ENCODE measurements at regions not wholly inside any gene's neighbourhood (a gene's known extent, or its start where the extent isn't known, plus 50 kb on each side); places are given as distances from the start of the nearest gene placed in this dataset.

- TF ChIP-seq, protein P1, sequence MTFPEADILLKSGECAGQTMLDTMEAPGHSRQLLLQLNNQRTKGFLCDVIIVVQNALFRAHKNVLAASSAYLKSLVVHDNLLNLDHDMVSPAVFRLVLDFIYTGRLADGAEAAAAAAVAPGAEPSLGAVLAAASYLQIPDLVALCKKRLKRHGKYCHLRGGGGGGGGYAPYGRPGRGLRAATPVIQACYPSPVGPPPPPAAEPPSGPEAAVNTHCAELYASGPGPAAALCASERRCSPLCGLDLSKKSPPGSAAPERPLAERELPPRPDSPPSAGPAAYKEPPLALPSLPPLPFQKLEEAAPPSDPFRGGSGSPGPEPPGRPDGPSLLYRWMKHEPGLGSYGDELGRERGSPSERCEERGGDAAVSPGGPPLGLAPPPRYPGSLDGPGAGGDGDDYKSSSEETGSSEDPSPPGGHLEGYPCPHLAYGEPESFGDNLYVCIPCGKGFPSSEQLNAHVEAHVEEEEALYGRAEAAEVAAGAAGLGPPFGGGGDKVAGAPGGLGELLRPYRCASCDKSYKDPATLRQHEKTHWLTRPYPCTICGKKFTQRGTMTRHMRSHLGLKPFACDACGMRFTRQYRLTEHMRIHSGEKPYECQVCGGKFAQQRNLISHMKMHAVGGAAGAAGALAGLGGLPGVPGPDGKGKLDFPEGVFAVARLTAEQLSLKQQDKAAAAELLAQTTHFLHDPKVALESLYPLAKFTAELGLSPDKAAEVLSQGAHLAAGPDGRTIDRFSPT (tag by site-specific recombination; IDR thresholded peaks at IDR 0.05) = no peak
- TF ChIP-seq ZNF335 (tag by site-specific recombination; conservative IDR thresholded peaks at IDR 0.05) (no peak), ZNF157 (tag by site-specific recombination; IDR thresholded peaks at IDR 0.05) (no peak), ZNF555 (tag by site-specific recombination; conservative IDR thresholded peaks at IDR 0.05) (no peak), ZNF610 (tag by site-specific recombination; IDR thresholded peaks at IDR 0.05; ENCODE audit: borderline replicate concordance) (no peak), ZNF600 (tag by site-specific recombination; IDR thresholded peaks at IDR 0.05) (no peak), KLF1 (tag by site-specific recombination; IDR thresholded peaks at IDR 0.05) (no peak), GLIS2 (tag by site-specific recombination; IDR thresholded peaks at IDR 0.05) (no peak), RBAK (tag by site-specific recombination; IDR thresholded peaks at IDR 0.05) (no peak), ZNF2 (tag by site-specific recombination; IDR thresholded peaks at IDR 0.05) (no peak), ZNF211 (tag by site-specific recombination; IDR thresholded peaks at IDR 0.05; ENCODE audit: low read depth) (no peak), ZNF114 (tag by site-specific recombination; IDR thresholded peaks at IDR 0.05) (no peak), KLF7 (tag by site-specific recombination; IDR thresholded peaks at IDR 0.05; ENCODE audit: borderline replicate concordance) (no peak), GLIS1 (tag by site-specific recombination; IDR thresholded peaks at IDR 0.05) (no peak), ZNF843 (tag by site-specific recombination; IDR thresholded peaks at IDR 0.05) (no peak), ZNF621 (tag by site-specific recombination; IDR thresholded peaks at IDR 0.05) (no peak), ZFP37 (tag by site-specific recombination; IDR thresholded peaks at IDR 0.05) (no peak), ZNF664 (tag by site-specific recombination; IDR thresholded peaks at IDR 0.05) (no peak)
Observed at GRCh38 chr4:115873048-115873447, 759.6 kb upstream of the NDST4 start (continued).

DNA sequence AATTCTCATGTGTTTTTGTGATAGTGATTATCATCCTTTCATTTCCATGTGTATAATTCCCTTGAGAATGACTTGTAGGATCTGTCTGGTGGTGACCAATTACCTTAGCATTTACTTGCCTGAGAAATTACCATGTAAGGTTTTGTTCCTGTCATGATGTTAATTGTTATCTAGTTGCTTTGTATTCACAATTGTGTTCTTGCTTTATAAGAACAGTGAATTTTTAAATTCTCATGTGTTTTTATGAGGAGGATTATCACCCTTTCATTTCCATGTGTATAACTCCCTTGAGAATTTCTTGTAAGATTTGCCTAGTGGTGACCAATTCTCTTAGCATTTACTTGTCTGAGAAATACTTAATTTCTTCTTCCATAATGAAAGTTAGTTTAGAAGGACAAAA lies 758.2 kb upstream of the NDST4 start:
- TF ChIP-seq KLF8 (tag by site-specific recombination; IDR thresholded peaks at IDR 0.05) (no peak), GLIS2 (tag by site-specific recombination; IDR thresholded peaks at IDR 0.05) (no peak), ZNF585B (tag by site-specific recombination; IDR thresholded peaks at IDR 0.05) (no peak), ZNF433 (tag by site-specific recombination; IDR thresholded peaks at IDR 0.05; ENCODE audit: low read depth) (no peak), ZNF132 (tag by site-specific recombination; IDR thresholded peaks at IDR 0.05; ENCODE audit: borderline replicate concordance) (no peak), ZNF24 (tag by site-specific recombination; IDR thresholded peaks at IDR 0.05) (no peak), ZNF391 (tag by site-specific recombination; IDR thresholded peaks at IDR 0.05; ENCODE audit: borderline replicate concordance, low read depth) (no peak), SP7 (tag by site-specific recombination; IDR thresholded peaks at IDR 0.05) (no peak), ZNF114 (tag by site-specific recombination; IDR thresholded peaks at IDR 0.05) (no peak), KLF1 (tag by site-specific recombination; IDR thresholded peaks at IDR 0.05) (no peak), ZNF513 (tag by site-specific recombination; IDR thresholded peaks at IDR 0.05) (no peak), ZNF660 (tag by site-specific recombination; IDR thresholded peaks at IDR 0.05) (no peak), ZNF292 (tag by site-specific recombination; IDR thresholded peaks at IDR 0.05; ENCODE audit: borderline replicate concordance, low read depth) (no peak)
- TF ChIP-seq, protein P2, sequence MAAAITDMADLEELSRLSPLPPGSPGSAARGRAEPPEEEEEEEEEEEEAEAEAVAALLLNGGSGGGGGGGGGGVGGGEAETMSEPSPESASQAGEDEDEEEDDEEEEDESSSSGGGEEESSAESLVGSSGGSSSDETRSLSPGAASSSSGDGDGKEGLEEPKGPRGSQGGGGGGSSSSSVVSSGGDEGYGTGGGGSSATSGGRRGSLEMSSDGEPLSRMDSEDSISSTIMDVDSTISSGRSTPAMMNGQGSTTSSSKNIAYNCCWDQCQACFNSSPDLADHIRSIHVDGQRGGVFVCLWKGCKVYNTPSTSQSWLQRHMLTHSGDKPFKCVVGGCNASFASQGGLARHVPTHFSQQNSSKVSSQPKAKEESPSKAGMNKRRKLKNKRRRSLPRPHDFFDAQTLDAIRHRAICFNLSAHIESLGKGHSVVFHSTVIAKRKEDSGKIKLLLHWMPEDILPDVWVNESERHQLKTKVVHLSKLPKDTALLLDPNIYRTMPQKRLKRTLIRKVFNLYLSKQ (tag by site-specific recombination; IDR thresholded peaks at IDR 0.05; ENCODE audit: borderline replicate concordance) = no peak
- no peak overlapping the region for H3K27ac ChIP-seq (ENCODE audit: extremely low read depth, low read depth, low read length)
- CTCF ChIA-PET = no interaction called here

More for the DNA sequence above, 758.2 kb upstream of the NDST4 start:
- POLR2A ChIA-PET = no interaction called here
- no peaks in the 10 kb centered on the region for H3K9me3 ChIP-seq (ENCODE audit: control insufficient read depth, insufficient read depth, low read depth, low read length)
- no peak overlapping the region for H3K4me3 ChIP-seq (ENCODE audit: low read depth, low read length)
- H3K4me1 ChIP-seq (ENCODE audit: control insufficient read depth, insufficient read depth, low read length) = no peaks in the 10 kb centered on the region
- no peaks in the 10 kb centered on the region for H3K36me3 ChIP-seq (ENCODE audit: control insufficient read depth in 2 of 2, insufficient read depth in 1 of 2, low read length in 2 of 2)
